GM21381 (cell line): ENCODE measurements at regions not wholly inside any gene's neighbourhood (a gene's known extent, or its start where the extent isn't known, plus 50 kb on each side); places are given as distances from the start of the nearest gene placed in this dataset.
"Not testable (repeated sequence)": the region's sequence is repeated elsewhere in the genome, so short reads cannot be mapped to it uniquely, and the experiment has no call there.

Experiments used
- ATAC-seq: cut with Tn5 transposase; IDR thresholded peaks from one replicate; pipeline ENCODE4 v1.9.1; 2021; ENCODE audit warnings: mild to moderate bottlenecking, moderate library complexity; ENCODE audit not compliant: unreplicated experiment

GRCh38 chr16:29297809-29298177, 108.7 kb downstream of the NPIPB11 start:
- not testable (repeated sequence) for ATAC-seq

- not testable (repeated sequence) for ATAC-seq
These were observed 109.2 kb downstream of the NPIPB11 start for GRCh38 chr16:29297144-29297808.

- ATAC-seq = not testable (repeated sequence)
These were observed 110.3 kb downstream of the NPIPB11 start for GRCh38 chr16:29296176-29296575.

- not testable (repeated sequence) for ATAC-seq
These were observed 111.3 kb downstream of the NPIPB11 start for GRCh38 chr16:29294951-29295795.

- ATAC-seq = not testable (repeated sequence)
These were observed 112.0 kb downstream of the NPIPB11 start for GRCh38 chr16:29294400-29294933.

GRCh38 chr16:29293545-29293944, 113.0 kb downstream of the NPIPB11 start:
- not testable (repeated sequence) for ATAC-seq

- ATAC-seq = not testable (repeated sequence)
These were observed 113.5 kb downstream of the NPIPB11 start for GRCh38 chr16:29292952-29293471.

- not testable (repeated sequence) for ATAC-seq
These were observed 114.9 kb downstream of the NPIPB11 start for GRCh38 chr16:29291329-29292271.

- ATAC-seq = peak; percentile 73
These were observed 115.8 kb downstream of the NPIPB11 start for GRCh38 chr16:29290631-29291247.

GRCh38 chr16:29289516-29290239, 116.8 kb downstream of the NPIPB11 start:
- ATAC-seq = not testable (repeated sequence)

- not testable (repeated sequence) for ATAC-seq
These were observed 117.6 kb downstream of the NPIPB11 start for GRCh38 chr16:29288711-29289474.

- ATAC-seq = not testable (repeated sequence)
These were observed 118.5 kb downstream of the NPIPB11 start for GRCh38 chr16:29287871-29288535.

- not testable (repeated sequence) for ATAC-seq
These were observed 119.3 kb downstream of the NPIPB11 start for GRCh38 chr16:29287246-29287645.

- not testable (repeated sequence) for ATAC-seq
These were observed 119.7 kb downstream of the NPIPB11 start for GRCh38 chr16:29286796-29287195.

- ATAC-seq = not testable (repeated sequence)
These were observed 120.3 kb downstream of the NPIPB11 start for GRCh38 chr16:29286161-29286560.

- ATAC-seq = not testable (repeated sequence)
These were observed 121.2 kb downstream of the NPIPB11 start for GRCh38 chr16:29285151-29285885.

- ATAC-seq = not testable (repeated sequence)
These were observed 121.8 kb downstream of the NPIPB11 start for GRCh38 chr16:29284723-29285122.
